SK-N-SH (cell line): ENCODE measurements at regions not wholly inside any gene's neighbourhood (a gene's known extent, or its start where the extent isn't known, plus 50 kb on each side); places are given as distances from the start of the nearest gene placed in this dataset.

Experiments used
- CTCF ChIP-seq: fragments of 200-600 bp; sonication (generic); IDR thresholded peaks from 2 replicates; pipeline ENCODE4 v1.6.1; 2017; ENCODE audit warnings: antibody characterized with exemption, mild to moderate bottlenecking, moderate library complexity
- EZH2phosphoT487 ChIP-seq: fragments of 200-600 bp; sonication (generic); IDR thresholded peaks from 2 replicates; pipeline ENCODE4 v1.6.1; 2017; ENCODE audit warnings: low read depth, mixed run types, mild to moderate bottlenecking, antibody characterized with exemption, moderate library complexity, borderline replicate concordance
- FOXM1 ChIP-seq: IDR thresholded peaks from 2 replicates; pipeline ENCODE4 v1.4.0; 2012; ENCODE audit warnings: low read depth, mild to moderate bottlenecking

- TF ChIP-seq CTCF (no peak), EZH2phosphoT487 (no peak), FOXM1 (no peak)
Observed at GRCh38 chr4:127148165-127148564, 484.6 kb upstream of the INTU start.
